Effector memory CD8-positive, alpha-beta T cell (primary cell): ENCODE measurements at regions not wholly inside any gene's neighbourhood (a gene's known extent, or its start where the extent isn't known, plus 50 kb on each side); places are given as distances from the start of the nearest gene placed in this dataset.

Experiments used
- ATAC-seq: fragments of 150-1000 bp; cut with Tn5 transposase; replicated peaks from 2 replicates; pipeline ENCODE4 v1.10.0; 2021; ENCODE audit warnings: mild to moderate bottlenecking, moderate library complexity
- DNase-seq, 3 experiments: peaks; one replicate each; pipeline ENCODE4 v3.0.0; 2021
- H3K27ac Mint-ChIP-seq, 2 donors: one replicate each; pipeline ENCODE4 v1.8.0; 2022; ENCODE audit warnings: mild to moderate bottlenecking in 2 of 2, mixed read lengths in 2 of 2, moderate library complexity in 2 of 2
- H3K27me3 Mint-ChIP-seq, 2 donors: one replicate each; pipeline ENCODE4 v1.8.0; 2022; ENCODE audit warnings: mixed read lengths in 2 of 2
- H3K36me3 Mint-ChIP-seq: one replicate; pipeline ENCODE4 v1.8.0; 2022; ENCODE audit warnings: mild to moderate bottlenecking, moderate library complexity, mixed read lengths; ENCODE audit not compliant: insufficient read depth
- H3K4me1 Mint-ChIP-seq, 2 donors: one replicate each; pipeline ENCODE4 v1.8.0; 2022; ENCODE audit warnings: low read depth in 2 of 2, mixed read lengths in 2 of 2
- H3K4me3 Mint-ChIP-seq, 2 donors: one replicate each; pipeline ENCODE4 v1.8.0; 2022; ENCODE audit warnings: mild to moderate bottlenecking in 2 of 2, mixed read lengths in 2 of 2, moderate library complexity in 2 of 2
- H3K9me3 Mint-ChIP-seq, 2 donors: one replicate each; pipeline ENCODE4 v1.8.0; 2022; ENCODE audit warnings: mixed read lengths in 2 of 2

GRCh38 chr1:199310708-199311107 lies 671.9 kb downstream of the PTPRC start:
- ATAC-seq: no peak
- DNase-seq: no peak
- Mint-ChIP-seq H3K27me3 (peaks cover 37 to 43% of the 10 kb centered on the region in 2 donors), H3K27ac (no peak overlapping the region), H3K4me3 (no peak overlapping the region), H3K36me3 (no peaks in the 10 kb centered on the region), H3K4me1 (peaks cover 6 to 8% of the 10 kb centered on the region in 2 donors), H3K9me3 (no peaks in the 10 kb centered on the region)

GRCh38 chr1:199311478-199312262 lies 672.8 kb downstream of the PTPRC start:
- no peak overlapping the region for H3K4me3 Mint-ChIP-seq
- no peaks in the 10 kb centered on the region for H3K36me3 Mint-ChIP-seq
- peaks cover 34 to 43% of the 10 kb centered on the region in 2 donors for H3K27me3 Mint-ChIP-seq
- peaks cover 6 to 8% of the 10 kb centered on the region in 2 donors for H3K4me1 Mint-ChIP-seq
- DNase-seq (no peak), ATAC-seq (no peak)
- H3K9me3 Mint-ChIP-seq: no peaks in the 10 kb centered on the region
- no peak overlapping the region for H3K27ac Mint-ChIP-seq

GRCh38 chr1:199312626-199313025 lies 673.8 kb downstream of the PTPRC start:
- ATAC-seq: no peak
- Mint-ChIP-seq H3K36me3 (no peaks in the 10 kb centered on the region), H3K27ac (no peak overlapping the region), H3K4me1 (peaks cover 6 to 8% of the 10 kb centered on the region in 2 donors), H3K4me3 (no peak overlapping the region), H3K27me3 (peaks cover 32 to 43% of the 10 kb centered on the region in 2 donors), H3K9me3 (no peaks in the 10 kb centered on the region)
- no peak for DNase-seq

GRCh38 chr1:199313444-199313843 lies 674.6 kb downstream of the PTPRC start:
- Mint-ChIP-seq H3K4me3 (no peak overlapping the region), H3K36me3 (no peaks in the 10 kb centered on the region), H3K27me3 (peaks cover 26 to 37% of the 10 kb centered on the region in 2 donors), H3K27ac (no peak overlapping the region), H3K9me3 (no peaks in the 10 kb centered on the region), H3K4me1 (peaks cover under 1% of the 10 kb centered on the region in 2 donors)
- no peak for ATAC-seq
- no peak for DNase-seq

- H3K4me1 Mint-ChIP-seq: no peaks in the 10 kb centered on the region
- no peak overlapping the region for H3K4me3 Mint-ChIP-seq
- H3K36me3 Mint-ChIP-seq: no peaks in the 10 kb centered on the region
- DNase-seq (no peak), ATAC-seq (no peak)
- H3K27me3 Mint-ChIP-seq: peaks cover 24 to 37% of the 10 kb centered on the region in 2 donors
- no peaks in the 10 kb centered on the region for H3K9me3 Mint-ChIP-seq
- no peak overlapping the region for H3K27ac Mint-ChIP-seq
Observed at GRCh38 chr1:199319341-199319740, 680.5 kb downstream of the PTPRC start.

- no peak for DNase-seq
- peaks cover 15 to 37% of the 10 kb centered on the region in 2 donors for H3K27me3 Mint-ChIP-seq
- no peak for ATAC-seq
- H3K4me3 Mint-ChIP-seq: no peak overlapping the region
- no peaks in the 10 kb centered on the region for H3K36me3 Mint-ChIP-seq
- no peak overlapping the region for H3K27ac Mint-ChIP-seq
- no peaks in the 10 kb centered on the region for H3K4me1 Mint-ChIP-seq
- no peaks in the 10 kb centered on the region for H3K9me3 Mint-ChIP-seq
Observed at GRCh38 chr1:199322278-199322677, 683.4 kb downstream of the PTPRC start.

- Mint-ChIP-seq H3K4me1 (no peaks in the 10 kb centered on the region), H3K4me3 (no peak overlapping the region), H3K27me3 (peaks cover 14 to 17% of the 10 kb centered on the region in 2 donors), H3K9me3 (no peaks in the 10 kb centered on the region), H3K27ac (no peak overlapping the region), H3K36me3 (no peaks in the 10 kb centered on the region)
- no peak for DNase-seq
- ATAC-seq: no peak
Observed at GRCh38 chr1:199333180-199333579, 694.3 kb upstream of the NR5A2 start.

GRCh38 chr1:199335496-199335895 lies 692.0 kb upstream of the NR5A2 start:
- Mint-ChIP-seq H3K9me3 (no peaks in the 10 kb centered on the region), H3K27me3 (peaks cover 37 to 40% of the 10 kb centered on the region in 2 donors), H3K4me1 (no peaks in the 10 kb centered on the region), H3K27ac (no peak overlapping the region), H3K36me3 (no peaks in the 10 kb centered on the region), H3K4me3 (no peak overlapping the region)
- ATAC-seq: no peak
- DNase-seq: no peak

GRCh38 chr1:199336745-199337640 lies 690.5 kb upstream of the NR5A2 start:
- Mint-ChIP-seq H3K27me3 (peaks cover 41% of the 10 kb centered on the region in 2 donors), H3K9me3 (no peaks in the 10 kb centered on the region), H3K4me3 (no peak overlapping the region), H3K36me3 (no peaks in the 10 kb centered on the region), H3K4me1 (no peaks in the 10 kb centered on the region), H3K27ac (no peak overlapping the region)
- DNase-seq (no peak), ATAC-seq (no peak)

GRCh38 chr1:199338760-199339159 lies 688.8 kb upstream of the NR5A2 start:
- H3K9me3 Mint-ChIP-seq: peaks cover 0 to 1% of the 10 kb centered on the region in 2 donors
- no peak overlapping the region for H3K4me3 Mint-ChIP-seq
- no peaks in the 10 kb centered on the region for H3K36me3 Mint-ChIP-seq
- ATAC-seq (no peak), DNase-seq (no peak)
- H3K4me1 Mint-ChIP-seq: no peaks in the 10 kb centered on the region
- peaks cover 43 to 47% of the 10 kb centered on the region in 2 donors for H3K27me3 Mint-ChIP-seq
- no peak overlapping the region for H3K27ac Mint-ChIP-seq

- peaks cover 15 to 25% of the 10 kb centered on the region in 2 donors for H3K27me3 Mint-ChIP-seq
- H3K4me1 Mint-ChIP-seq: no peaks in the 10 kb centered on the region
- DNase-seq (no peak), ATAC-seq (no peak)
- no peak overlapping the region for H3K27ac Mint-ChIP-seq
- peaks cover 0 to 1% of the 10 kb centered on the region in 2 donors for H3K9me3 Mint-ChIP-seq
- H3K4me3 Mint-ChIP-seq: no peak overlapping the region
- H3K36me3 Mint-ChIP-seq: no peaks in the 10 kb centered on the region
Observed at GRCh38 chr1:199352351-199352750, 675.2 kb upstream of the NR5A2 start.

GRCh38 chr1:199353906-199354305 lies 673.6 kb upstream of the NR5A2 start:
- no peak overlapping the region for H3K4me3 Mint-ChIP-seq
- H3K27ac Mint-ChIP-seq: no peak overlapping the region
- peaks cover 0 to 1% of the 10 kb centered on the region in 2 donors for H3K9me3 Mint-ChIP-seq
- H3K4me1 Mint-ChIP-seq: no peaks in the 10 kb centered on the region
- DNase-seq: no peak
- ATAC-seq: no peak
- H3K36me3 Mint-ChIP-seq: no peaks in the 10 kb centered on the region
- H3K27me3 Mint-ChIP-seq: peaks cover 7 to 13% of the 10 kb centered on the region in 2 donors

- ATAC-seq (no peak), DNase-seq (no peak)
- H3K4me1 Mint-ChIP-seq: no peaks in the 10 kb centered on the region
- H3K27ac Mint-ChIP-seq: no peak overlapping the region
- H3K4me3 Mint-ChIP-seq: no peak overlapping the region
- no peaks in the 10 kb centered on the region for H3K9me3 Mint-ChIP-seq
- peaks cover 7 to 9% of the 10 kb centered on the region in 2 donors for H3K27me3 Mint-ChIP-seq
- H3K36me3 Mint-ChIP-seq: no peaks in the 10 kb centered on the region
Observed at GRCh38 chr1:199356561-199356960, 670.9 kb upstream of the NR5A2 start.
